Colonic mucosa (tissue), 4 donors: ENCODE measurements at regions not wholly inside any gene's neighbourhood (a gene's known extent, or its start where the extent isn't known, plus 50 kb on each side); places are given as distances from the start of the nearest gene placed in this dataset.

Experiments
- DNase-seq: peaks from one replicate; pipeline ENCODE4 v3.0.0-alpha.2; 2020
- H3K27ac ChIP-seq: fragments of 200-600 bp; one replicate; pipeline ENCODE4 v1.8.0; 2021
- H3K27me3 ChIP-seq: fragments of 200-600 bp; one replicate; pipeline ENCODE4 v1.8.0; 2021
- H3K36me3 ChIP-seq: fragments of 200-600 bp; one replicate; pipeline ENCODE4 v1.8.0; 2021
- H3K4me1 ChIP-seq: fragments of 200-600 bp; one replicate; pipeline ENCODE4 v1.8.0; 2021; ENCODE audit warnings: mild to moderate bottlenecking
- H3K4me3 ChIP-seq: fragments of 200-600 bp; one replicate; pipeline ENCODE4 v1.8.0; 2021
- H3K9ac ChIP-seq, 2 donors: one replicate each; pipeline ENCODE4 v1.7.0; 2013; ENCODE audit warnings: control low read depth in 2 of 2, low read depth in 2 of 2, low read length in 2 of 2
- H3K9me3 ChIP-seq: fragments of 200-600 bp; one replicate; pipeline ENCODE4 v1.8.0; 2021
- intact Hi-C: fragments of 100-400 bp; cut with DNase I; formaldehyde crosslinking; loops from one replicate; pipeline ENCODE4 v1.14.1; 2022
- TF ChIP-seq, protein P1 (sequence below): fragments of 200-600 bp; IDR thresholded peaks from one replicate; pipeline ENCODE4 v1.8.0; 2022; ENCODE audit warnings: antibody characterized with exemption, mild to moderate bottlenecking
- donor health status: healthy.
- donor health status: DM: no; HTN: no; CAD: no.
- donor health status: DM: no; HTN: no; CAD: no.

DNA sequence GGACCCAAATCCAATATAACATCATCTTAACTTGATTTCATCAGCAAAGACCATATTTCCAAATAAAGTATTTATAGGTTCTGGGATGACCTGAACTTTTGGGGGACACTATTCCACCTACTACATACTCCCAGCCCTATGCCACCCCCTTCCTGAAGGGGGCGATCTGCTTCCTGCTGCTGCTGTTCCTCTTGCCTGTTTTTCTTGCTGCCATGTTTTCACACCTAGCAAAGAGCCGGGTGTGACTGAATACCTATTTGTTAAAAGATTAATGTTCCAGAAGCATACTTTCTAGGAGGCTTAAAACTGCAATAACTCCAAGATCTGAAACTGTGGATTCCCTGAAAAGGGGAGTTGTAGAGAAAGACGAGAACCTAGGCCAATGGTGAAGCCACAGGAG, 89.7 kb downstream of the ICOS start:
- intact Hi-C loops = no loop called here
- Histone ChIP-seq H3K9me3 (no peaks in the 10 kb centered on the region), H3K27ac (no peak overlapping the region), H3K36me3 (no peaks in the 10 kb centered on the region), H3K4me3 (no peak overlapping the region), H3K27me3 (no peaks in the 10 kb centered on the region), H3K9ac (no peak overlapping the region), H3K4me1 (no peaks in the 10 kb centered on the region)
- no peak for DNase-seq
- TF ChIP-seq, protein P1, sequence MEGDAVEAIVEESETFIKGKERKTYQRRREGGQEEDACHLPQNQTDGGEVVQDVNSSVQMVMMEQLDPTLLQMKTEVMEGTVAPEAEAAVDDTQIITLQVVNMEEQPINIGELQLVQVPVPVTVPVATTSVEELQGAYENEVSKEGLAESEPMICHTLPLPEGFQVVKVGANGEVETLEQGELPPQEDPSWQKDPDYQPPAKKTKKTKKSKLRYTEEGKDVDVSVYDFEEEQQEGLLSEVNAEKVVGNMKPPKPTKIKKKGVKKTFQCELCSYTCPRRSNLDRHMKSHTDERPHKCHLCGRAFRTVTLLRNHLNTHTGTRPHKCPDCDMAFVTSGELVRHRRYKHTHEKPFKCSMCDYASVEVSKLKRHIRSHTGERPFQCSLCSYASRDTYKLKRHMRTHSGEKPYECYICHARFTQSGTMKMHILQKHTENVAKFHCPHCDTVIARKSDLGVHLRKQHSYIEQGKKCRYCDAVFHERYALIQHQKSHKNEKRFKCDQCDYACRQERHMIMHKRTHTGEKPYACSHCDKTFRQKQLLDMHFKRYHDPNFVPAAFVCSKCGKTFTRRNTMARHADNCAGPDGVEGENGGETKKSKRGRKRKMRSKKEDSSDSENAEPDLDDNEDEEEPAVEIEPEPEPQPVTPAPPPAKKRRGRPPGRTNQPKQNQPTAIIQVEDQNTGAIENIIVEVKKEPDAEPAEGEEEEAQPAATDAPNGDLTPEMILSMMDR = no peak

DNA sequence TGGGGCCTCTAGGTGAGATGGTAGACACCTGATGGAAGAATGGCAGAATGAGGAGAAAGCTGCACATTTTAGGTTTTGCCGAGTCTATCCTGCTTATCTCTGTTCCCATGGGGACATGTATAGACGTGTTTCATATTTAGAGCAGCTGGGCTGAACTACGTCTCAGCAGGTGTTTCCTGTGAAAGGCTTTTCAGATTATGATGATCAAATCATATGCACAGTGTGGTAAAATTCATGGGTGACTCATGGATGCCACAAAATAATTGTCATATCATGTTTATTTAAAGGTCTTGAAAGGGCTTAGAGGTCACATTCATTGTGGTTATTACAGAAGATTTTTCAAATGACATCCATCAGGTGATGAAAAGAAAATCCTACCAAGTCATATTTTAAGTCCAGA, 90.5 kb downstream of the ICOS start:
- no peak overlapping the region for H3K27ac ChIP-seq
- TF ChIP-seq, protein P1 = no peak
- H3K9ac ChIP-seq = no peak overlapping the region
- intact Hi-C loops = no loop called here
- no peaks in the 10 kb centered on the region for H3K27me3 ChIP-seq
- H3K4me1 ChIP-seq = no peaks in the 10 kb centered on the region
- no peak for DNase-seq
- H3K4me3 ChIP-seq = no peak overlapping the region
- no peaks in the 10 kb centered on the region for H3K36me3 ChIP-seq
- no peaks in the 10 kb centered on the region for H3K9me3 ChIP-seq

DNA sequence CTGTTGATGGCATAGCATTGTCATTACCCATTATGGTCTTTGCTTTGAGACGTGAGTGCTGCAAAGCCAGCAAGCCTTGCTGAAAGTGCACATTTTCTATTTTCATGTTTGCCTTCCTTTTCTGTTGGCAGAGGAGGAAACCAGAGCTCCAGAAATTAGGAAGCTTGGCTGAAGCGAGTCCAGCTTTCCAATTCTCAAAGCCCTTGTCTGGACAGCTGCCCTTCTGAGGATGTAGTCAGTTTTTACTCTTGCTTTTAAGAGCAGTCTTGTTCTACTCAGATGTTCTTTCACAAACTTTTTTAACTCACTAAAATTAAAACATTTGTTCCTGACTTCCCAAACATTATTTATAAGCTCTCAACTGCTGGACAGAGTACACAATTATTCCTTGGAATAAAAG, 93.8 kb downstream of the ICOS start:
- TF ChIP-seq, protein P1 = no peak
- H3K9me3 ChIP-seq = no peaks in the 10 kb centered on the region
- intact Hi-C loops = no loop called here
- H3K4me1 ChIP-seq = no peaks in the 10 kb centered on the region
- H3K27ac ChIP-seq = no peak overlapping the region
- H3K9ac ChIP-seq = no peak overlapping the region
- DNase-seq = no peak
- H3K27me3 ChIP-seq = no peaks in the 10 kb centered on the region
- H3K4me3 ChIP-seq = no peak overlapping the region
- no peaks in the 10 kb centered on the region for H3K36me3 ChIP-seq

DNA sequence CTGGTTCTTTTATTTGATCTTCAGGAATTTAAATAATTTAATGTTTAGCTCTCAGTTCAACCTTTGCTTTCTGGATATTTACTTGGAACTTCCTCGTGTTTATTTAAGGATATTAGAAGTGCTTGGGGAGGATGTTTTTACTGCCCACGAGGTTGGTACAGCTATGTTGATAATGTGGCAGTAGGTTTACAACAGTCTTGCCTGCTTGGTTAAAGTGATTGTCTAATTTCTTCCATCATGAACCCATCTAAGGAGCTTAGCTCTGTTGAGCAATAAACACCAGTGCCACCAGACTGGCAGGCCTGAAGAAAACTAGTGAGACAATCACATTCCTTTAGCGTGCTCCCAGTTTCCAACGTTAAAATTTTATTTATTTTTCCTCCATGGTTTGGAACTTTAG, 94.5 kb downstream of the ICOS start:
- TF ChIP-seq, protein P1 = no peak
- H3K27ac ChIP-seq = no peak overlapping the region

DNA sequence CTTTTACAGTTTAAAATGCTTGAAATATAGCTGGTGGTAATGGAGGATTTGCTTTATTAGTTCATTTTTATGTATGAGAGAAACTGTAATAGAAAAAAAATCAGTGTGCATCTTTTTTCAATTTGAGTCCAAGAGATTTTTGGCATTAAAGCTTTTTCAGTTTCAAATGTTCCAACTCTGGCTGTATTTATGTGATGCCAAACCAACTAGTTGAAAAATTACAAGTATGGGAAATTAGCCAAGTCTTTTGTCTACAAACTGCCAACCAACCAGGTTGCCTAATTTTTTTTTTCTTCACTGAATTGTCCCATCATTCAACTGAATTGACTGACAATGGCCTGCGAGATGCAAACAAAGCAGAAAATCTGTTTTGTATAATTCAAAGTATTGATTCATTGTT, 95.7 kb downstream of the ICOS start:
- Histone ChIP-seq H3K4me1 (no peaks in the 10 kb centered on the region), H3K27me3 (no peaks in the 10 kb centered on the region), H3K27ac (no peak overlapping the region), H3K9me3 (no peaks in the 10 kb centered on the region), H3K36me3 (no peaks in the 10 kb centered on the region), H3K9ac (no peak overlapping the region), H3K4me3 (no peak overlapping the region)
- no peak for DNase-seq
- TF ChIP-seq, protein P1 = no peak
- intact Hi-C loops = no loop called here

More for the DNA sequence above, 94.5 kb downstream of the ICOS start:
- no peaks in the 10 kb centered on the region for H3K36me3 ChIP-seq
- intact Hi-C loops = no loop called here
- H3K9ac ChIP-seq = no peak overlapping the region
- H3K9me3 ChIP-seq = no peaks in the 10 kb centered on the region
- H3K4me3 ChIP-seq = no peak overlapping the region
- no peaks in the 10 kb centered on the region for H3K27me3 ChIP-seq
- no peaks in the 10 kb centered on the region for H3K4me1 ChIP-seq
- DNase-seq = no peak
